ENCODE measurements at regions not wholly inside any gene's neighbourhood (a gene's known extent, or its start where the extent isn't known, plus 50 kb on each side); places are given as distances from the start of the nearest gene placed in this dataset.

GRCh38 chr13:111609631-111610030, 289.2 kb downstream of the TEX29 start:
- no peak for TF ChIP-seq CTCF (conservative IDR thresholded peaks at IDR 0.05; ENCODE audit: low read depth in 2 of 2)
- TF ChIP-seq POLR2AphosphoS5 (IDR thresholded peaks at IDR 0.05; ENCODE audit: low read depth) = no peak

Data from GM23338 (cell line).